Upper lobe of right lung (tissue), 1 donor: ENCODE measurements at regions not wholly inside any gene's neighbourhood (a gene's known extent, or its start where the extent isn't known, plus 50 kb on each side); places are given as distances from the start of the nearest gene placed in this dataset.

ENCODE experiments used
- ATAC-seq: fragments of 200-7000 bp; cut with Tn5 transposase; one replicate; pipeline ENCODE4 v1.9.1; 2020; ENCODE audit warnings: mild to moderate bottlenecking, moderate library complexity
- DNase-seq: peaks from one replicate; pipeline ENCODE4 v3.0.0-alpha.2; 2020
- H3K27ac ChIP-seq: fragments of 200-600 bp; one replicate; pipeline ENCODE4 v1.8.0; 2022
- H3K27me3 ChIP-seq: fragments of 200-600 bp; one replicate; pipeline ENCODE4 v1.8.0; 2022; ENCODE audit warnings: mild to moderate bottlenecking
- H3K36me3 ChIP-seq: fragments of 200-600 bp; one replicate; pipeline ENCODE4 v1.8.0; 2022
- H3K4me1 ChIP-seq: fragments of 200-600 bp; one replicate; pipeline ENCODE4 v1.8.0; 2022
- H3K4me3 ChIP-seq: fragments of 200-600 bp; one replicate; pipeline ENCODE4 v1.8.0; 2022; ENCODE audit warnings: mild to moderate bottlenecking
- H3K9me3 ChIP-seq: fragments of 200-600 bp; one replicate; pipeline ENCODE4 v1.8.0; 2022
- CTCF ChIP-seq: fragments of 200-600 bp; IDR thresholded peaks from one replicate; pipeline ENCODE4 v1.8.0; 2022; ENCODE audit warnings: antibody characterized with exemption
- intact Hi-C: fragments of 100-400 bp; cut with DNase I; formaldehyde crosslinking; loops from one replicate; pipeline ENCODE4 v1.11.0; 2022
- donor health status: DM: no; HTN: yes; CAD: no; lungs with severe emphysema.

- Histone ChIP-seq H3K27ac (no peak overlapping the region), H3K9me3 (no peaks in the 10 kb centered on the region), H3K36me3 (no peaks in the 10 kb centered on the region), H3K4me1 (no peaks in the 10 kb centered on the region), H3K4me3 (no peak overlapping the region), H3K27me3 (no peaks in the 10 kb centered on the region)
- no peak for ATAC-seq
- no peak for DNase-seq
- TF ChIP-seq CTCF, result no peak
- intact Hi-C loops, result no loop called here
These were observed 76.7 kb upstream of the WDR75 start for GRCh38 chr2:189364607-189365006.

GRCh38 chr2:189366349-189366748, 74.9 kb upstream of the WDR75 start:
- Histone ChIP-seq H3K36me3 (no peaks in the 10 kb centered on the region), H3K4me3 (no peak overlapping the region), H3K27ac (no peak overlapping the region), H3K4me1 (no peaks in the 10 kb centered on the region), H3K27me3 (no peaks in the 10 kb centered on the region), H3K9me3 (no peaks in the 10 kb centered on the region)
- intact Hi-C loops, result no loop called here
- ATAC-seq (no peak), DNase-seq (no peak)
- TF ChIP-seq CTCF, result no peak

GRCh38 chr2:189367343-189367742, 73.9 kb upstream of the WDR75 start:
- TF ChIP-seq CTCF, result no peak
- H3K27ac ChIP-seq, result no peak overlapping the region
- H3K27me3 ChIP-seq, result no peaks in the 10 kb centered on the region
- intact Hi-C loops, result no loop called here
- H3K9me3 ChIP-seq, result no peaks in the 10 kb centered on the region
- ATAC-seq (no peak), DNase-seq (no peak)
- H3K36me3 ChIP-seq, result no peaks in the 10 kb centered on the region
- H3K4me3 ChIP-seq, result no peak overlapping the region
- no peaks in the 10 kb centered on the region for H3K4me1 ChIP-seq

- no peak for TF ChIP-seq CTCF
- H3K9me3 ChIP-seq, result no peaks in the 10 kb centered on the region
- no peaks in the 10 kb centered on the region for H3K27me3 ChIP-seq
- no peak for ATAC-seq
- intact Hi-C loops, result no loop called here
- no peak overlapping the region for H3K4me3 ChIP-seq
- no peak for DNase-seq
- no peaks in the 10 kb centered on the region for H3K36me3 ChIP-seq
- H3K4me1 ChIP-seq, result no peaks in the 10 kb centered on the region
- no peak overlapping the region for H3K27ac ChIP-seq
These were observed 71.7 kb upstream of the WDR75 start for GRCh38 chr2:189369566-189369965.

- no peaks in the 10 kb centered on the region for H3K27me3 ChIP-seq
- no peaks in the 10 kb centered on the region for H3K9me3 ChIP-seq
- intact Hi-C loops, result no loop called here
- H3K36me3 ChIP-seq, result no peaks in the 10 kb centered on the region
- no peak overlapping the region for H3K27ac ChIP-seq
- TF ChIP-seq CTCF, result no peak
- ATAC-seq (no peak), DNase-seq (no peak)
- no peaks in the 10 kb centered on the region for H3K4me1 ChIP-seq
- H3K4me3 ChIP-seq, result no peak overlapping the region
These were observed 70.6 kb upstream of the WDR75 start for GRCh38 chr2:189370719-189371118.

GRCh38 chr2:189372688-189373257, 68.5 kb upstream of the WDR75 start:
- Histone ChIP-seq H3K4me1 (no peaks in the 10 kb centered on the region), H3K27ac (no peak overlapping the region), H3K27me3 (no peaks in the 10 kb centered on the region), H3K36me3 (no peaks in the 10 kb centered on the region), H3K4me3 (no peak overlapping the region), H3K9me3 (no peaks in the 10 kb centered on the region)
- intact Hi-C loops, result no loop called here
- no peak for DNase-seq
- no peak for TF ChIP-seq CTCF
- ATAC-seq, result no peak
